ENCODE measurements at regions not wholly inside any gene's neighbourhood (a gene's known extent, or its start where the extent isn't known, plus 50 kb on each side); places are given as distances from the start of the nearest gene placed in this dataset.

DNA sequence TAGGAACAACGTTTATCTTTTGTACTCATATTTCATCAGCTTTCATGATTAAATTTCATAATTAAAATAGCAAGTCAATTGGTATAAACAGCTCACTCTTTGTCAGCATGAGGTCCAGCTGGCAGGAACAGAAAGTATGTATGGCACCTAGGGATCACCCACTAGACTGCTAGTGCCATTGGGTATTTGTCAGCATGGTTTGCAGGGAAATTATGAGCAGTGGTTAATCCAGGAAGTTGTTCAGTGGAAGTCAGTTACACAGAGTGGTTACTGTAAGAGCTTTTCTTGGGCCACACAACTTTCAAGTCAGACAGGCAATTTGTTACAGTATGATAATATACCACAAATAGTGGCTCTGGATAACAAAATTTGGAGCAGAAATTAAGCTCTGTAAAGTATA, 340.3 kb upstream of the RGS6 start:
- H3K27ac ChIP-seq (ENCODE audit: low read depth, low read length) = no peak overlapping the region
- no peaks in the 10 kb centered on the region for H3K9me3 ChIP-seq (ENCODE audit: insufficient read depth, low read length)
- no peaks in the 10 kb centered on the region for H3K36me3 ChIP-seq (ENCODE audit: low read length)
- no peaks in the 10 kb centered on the region; the same call in 1 of the 2 replicates for H3K79me2 ChIP-seq (ENCODE audit: insufficient read depth, low read length)
- TF ChIP-seq, protein P1, sequence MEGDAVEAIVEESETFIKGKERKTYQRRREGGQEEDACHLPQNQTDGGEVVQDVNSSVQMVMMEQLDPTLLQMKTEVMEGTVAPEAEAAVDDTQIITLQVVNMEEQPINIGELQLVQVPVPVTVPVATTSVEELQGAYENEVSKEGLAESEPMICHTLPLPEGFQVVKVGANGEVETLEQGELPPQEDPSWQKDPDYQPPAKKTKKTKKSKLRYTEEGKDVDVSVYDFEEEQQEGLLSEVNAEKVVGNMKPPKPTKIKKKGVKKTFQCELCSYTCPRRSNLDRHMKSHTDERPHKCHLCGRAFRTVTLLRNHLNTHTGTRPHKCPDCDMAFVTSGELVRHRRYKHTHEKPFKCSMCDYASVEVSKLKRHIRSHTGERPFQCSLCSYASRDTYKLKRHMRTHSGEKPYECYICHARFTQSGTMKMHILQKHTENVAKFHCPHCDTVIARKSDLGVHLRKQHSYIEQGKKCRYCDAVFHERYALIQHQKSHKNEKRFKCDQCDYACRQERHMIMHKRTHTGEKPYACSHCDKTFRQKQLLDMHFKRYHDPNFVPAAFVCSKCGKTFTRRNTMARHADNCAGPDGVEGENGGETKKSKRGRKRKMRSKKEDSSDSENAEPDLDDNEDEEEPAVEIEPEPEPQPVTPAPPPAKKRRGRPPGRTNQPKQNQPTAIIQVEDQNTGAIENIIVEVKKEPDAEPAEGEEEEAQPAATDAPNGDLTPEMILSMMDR (IDR thresholded peaks at IDR 0.05; ENCODE audit: insufficient read depth, low read length, poor library complexity, severe bottlenecking) = no peak
- no peak for TF ChIP-seq EZH2phosphoT487 (conservative IDR thresholded peaks at IDR 0.05; ENCODE audit: low read length)
- no peaks in the 10 kb centered on the region for H3F3A ChIP-seq (ENCODE audit: insufficient read depth)
- H4K20me1 ChIP-seq (ENCODE audit: low read depth, low read length) = no peaks in the 10 kb centered on the region
- no peak overlapping the region for H2AFZ ChIP-seq (ENCODE audit: low read depth, low read length, severe bottlenecking)
- H3K27me3 ChIP-seq (ENCODE audit: low read length) = no peaks in the 10 kb centered on the region
- H3K9me2 ChIP-seq (replicated peaks; ENCODE audit: insufficient read depth, low read length) = no peaks in the 10 kb centered on the region
- no peak overlapping the region for H3K4me3 ChIP-seq (ENCODE audit: insufficient read depth, low read length, poor library complexity, severe bottlenecking)
- H3K4me2 ChIP-seq (ENCODE audit: low read depth, low read length, poor library complexity, severe bottlenecking) = peak overlapping the region; percentile 24
- H3K9ac ChIP-seq (ENCODE audit: low read length) = no peak overlapping the region

- no peak overlapping the region for H3K4me3 ChIP-seq (ENCODE audit: insufficient read depth, low read length, poor library complexity, severe bottlenecking)
- no peaks in the 10 kb centered on the region for H3K36me3 ChIP-seq (ENCODE audit: low read length)
- no peak overlapping the region for H3K27ac ChIP-seq (ENCODE audit: low read depth, low read length)
- H3F3A ChIP-seq (ENCODE audit: insufficient read depth) = no peaks in the 10 kb centered on the region
- H3K79me2 ChIP-seq (ENCODE audit: insufficient read depth, low read length) = no peaks in the 10 kb centered on the region; the same call in 1 of the 2 replicates
- peak overlapping the region; percentile 24 for H3K4me2 ChIP-seq (ENCODE audit: low read depth, low read length, poor library complexity, severe bottlenecking)
- no peaks in the 10 kb centered on the region for H3K27me3 ChIP-seq (ENCODE audit: low read length)
- H3K9ac ChIP-seq (ENCODE audit: low read length) = no peak overlapping the region
- H2AFZ ChIP-seq (ENCODE audit: low read depth, low read length, severe bottlenecking) = no peak overlapping the region
- no peaks in the 10 kb centered on the region for H3K9me3 ChIP-seq (ENCODE audit: insufficient read depth, low read length)
- H4K20me1 ChIP-seq (ENCODE audit: low read depth, low read length) = no peaks in the 10 kb centered on the region
- no peaks in the 10 kb centered on the region for H3K9me2 ChIP-seq (replicated peaks; ENCODE audit: insufficient read depth, low read length)
- TF ChIP-seq, protein P1 (IDR thresholded peaks at IDR 0.05; ENCODE audit: insufficient read depth, low read length, poor library complexity, severe bottlenecking) = no peak
Observed at GRCh38 chr14:71592361-71592760, 339.9 kb upstream of the RGS6 start.

- Histone ChIP-seq H3K9me3 (ENCODE audit: insufficient read depth, low read length) (no peaks in the 10 kb centered on the region), H3K9me2 (replicated peaks; ENCODE audit: insufficient read depth, low read length) (no peaks in the 10 kb centered on the region), H3K79me2 (ENCODE audit: insufficient read depth, low read length) (no peaks in the 10 kb centered on the region; the same call in 1 of the 2 replicates), H3K27me3 (ENCODE audit: low read length) (no peaks in the 10 kb centered on the region), H3K4me3 (ENCODE audit: insufficient read depth, low read length, poor library complexity, severe bottlenecking) (no peak overlapping the region), H3K4me2 (ENCODE audit: low read depth, low read length, poor library complexity, severe bottlenecking) (no peak overlapping the region), H3K27ac (ENCODE audit: low read depth, low read length) (no peak overlapping the region), H3F3A (ENCODE audit: insufficient read depth) (no peaks in the 10 kb centered on the region), H3K9ac (ENCODE audit: low read length) (no peak overlapping the region), H3K36me3 (ENCODE audit: low read length) (no peaks in the 10 kb centered on the region), H2AFZ (ENCODE audit: low read depth, low read length, severe bottlenecking) (no peak overlapping the region), H4K20me1 (ENCODE audit: low read depth, low read length) (no peaks in the 10 kb centered on the region)
- TF ChIP-seq, protein P1 (IDR thresholded peaks at IDR 0.05; ENCODE audit: insufficient read depth, low read length, poor library complexity, severe bottlenecking) = no peak
- no peak for TF ChIP-seq EZH2phosphoT487 (conservative IDR thresholded peaks at IDR 0.05; ENCODE audit: low read length)
Observed at GRCh38 chr14:71593966-71594365, 338.3 kb upstream of the RGS6 start.

All from SU-DHL-6 (cell line).